Left colon (tissue), 2 donors: ENCODE measurements at regions not wholly inside any gene's neighbourhood (a gene's known extent, or its start where the extent isn't known, plus 50 kb on each side); places are given as distances from the start of the nearest gene placed in this dataset.
"Not testable (repeated sequence)": the region's sequence is repeated elsewhere in the genome, so short reads cannot be mapped to it uniquely, and the experiment has no call there.

Experiments
- ATAC-seq: fragments of 200-7000 bp; cut with Tn5 transposase; one replicate; pipeline ENCODE4 v1.9.1; 2020; ENCODE audit warnings: mild to moderate bottlenecking, moderate library complexity
- DNase-seq, 2 donors: peaks; one replicate each; pipeline ENCODE4 v3.0.0-alpha.2; 2020
- intact Hi-C, 2 donors: fragments of 100-400 bp; cut with DNase I in 1 of 2; cut with micrococcal nuclease in 1 of 2; formaldehyde crosslinking; loops; one replicate each; pipeline versions ENCODE4 v1.11.2 to v1.14.0; 2022; cut with DNase I, micrococcal nuclease
- donor health status: DM: no; HTN: no; CAD: no.
- donor health status: DM: yes; HTN: yes; CAD: no.

GRCh38 chr11:86172894-86173293, 71.7 kb upstream of the EED start:
- no peak for ATAC-seq
- DNase-seq, result no peak
- intact Hi-C loops, result no loop called here

DNA sequence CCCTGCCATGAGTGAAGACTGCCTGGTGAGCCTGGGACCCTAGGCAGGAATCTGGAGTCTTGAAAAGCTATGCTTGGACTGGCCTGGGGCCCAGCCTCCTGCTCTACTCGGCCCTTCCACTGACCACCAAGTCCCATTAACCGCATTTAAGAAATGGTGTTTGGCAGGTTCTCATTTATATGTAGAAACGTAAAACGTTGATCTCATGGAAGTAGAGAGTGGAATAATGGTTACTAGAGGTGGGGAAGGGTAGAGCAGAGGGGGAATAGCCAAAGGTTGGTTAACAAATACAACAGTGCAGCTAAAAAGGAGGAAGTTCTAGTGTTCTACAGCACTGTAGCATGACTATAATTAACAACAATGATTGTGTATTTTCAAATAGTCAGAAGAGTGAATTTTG, 72.9 kb upstream of the EED start:
- no peak for DNase-seq
- ATAC-seq, result no peak
- intact Hi-C loops, result no loop called here

GRCh38 chr11:86167499-86168164, 76.9 kb upstream of the EED start:
- intact Hi-C loops, result no loop called here
- ATAC-seq (no peak), DNase-seq (no peak)

DNA sequence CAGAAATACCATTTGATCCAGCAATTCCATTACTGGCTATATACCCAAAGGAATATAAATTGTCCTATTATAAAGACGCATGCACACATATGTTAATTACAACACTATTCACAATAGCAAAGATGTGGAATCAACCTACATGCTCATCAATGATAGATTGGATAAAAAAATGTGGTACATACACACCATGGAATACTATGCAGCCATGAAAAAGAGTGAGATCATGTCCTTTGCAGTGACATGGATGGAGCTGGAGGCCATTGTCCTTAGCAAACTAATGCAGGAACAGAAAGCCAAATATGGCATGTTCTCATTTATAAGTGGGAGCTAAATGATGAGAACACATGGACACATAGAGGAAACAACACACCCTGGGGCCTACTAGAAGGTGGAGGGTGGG, 78.3 kb upstream of the EED start:
- ATAC-seq, DNase-seq, intact Hi-C loops: not testable (repeated sequence)

DNA sequence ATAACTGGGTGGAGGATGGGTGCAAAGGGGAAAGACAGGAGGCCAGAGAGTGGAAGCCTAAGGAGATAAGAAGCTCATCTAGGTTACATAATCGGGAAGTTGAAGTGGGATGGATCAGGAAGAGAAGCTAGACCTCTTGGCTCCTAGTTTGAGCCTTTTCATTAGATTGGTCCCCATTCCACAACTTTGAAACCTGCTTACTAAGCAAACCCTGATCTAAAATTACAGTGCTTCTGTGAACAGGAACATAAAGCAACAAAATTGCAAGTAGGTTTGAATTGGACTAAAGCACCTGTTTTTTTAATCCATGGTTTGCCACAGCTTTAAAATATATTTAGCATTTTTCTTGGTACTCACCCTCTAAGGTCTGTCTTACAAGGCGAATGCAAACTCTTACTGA, 80.4 kb upstream of the EED start:
- no peak for DNase-seq
- ATAC-seq, result no peak
- intact Hi-C loops, result no loop called here

DNA sequence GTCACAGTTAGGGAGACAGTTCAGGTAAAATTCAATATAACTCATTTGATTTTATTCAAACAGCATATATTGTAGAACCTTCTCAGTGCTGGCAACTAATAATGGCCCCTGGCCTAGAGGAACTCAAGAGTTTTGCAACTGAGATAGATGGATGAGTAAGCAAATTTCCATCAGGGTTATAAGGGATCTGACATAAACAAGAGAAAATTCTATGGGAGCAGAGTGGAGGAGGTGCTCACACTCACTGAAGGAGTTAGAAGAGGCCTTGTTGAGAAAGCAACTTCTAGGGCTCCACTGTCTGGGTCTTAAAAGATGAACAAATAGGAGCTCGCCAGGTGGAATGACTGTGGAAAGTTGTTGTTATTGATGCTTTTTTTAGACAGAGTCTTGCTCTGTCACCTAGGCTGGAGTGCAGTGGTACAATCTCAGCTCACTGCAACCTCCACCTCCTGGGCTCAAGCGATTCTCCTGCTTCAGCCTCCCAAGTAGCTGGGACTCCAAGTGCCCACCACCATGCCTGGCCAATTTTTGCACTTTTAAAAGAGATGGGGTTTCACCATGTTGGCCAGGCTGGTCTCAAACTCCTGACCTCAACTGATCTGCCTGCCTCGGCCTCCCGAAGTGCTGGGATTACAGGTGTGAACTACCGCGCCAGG, 81.2 kb upstream of the EED start:
- ATAC-seq, intact Hi-C loops, DNase-seq: not testable (repeated sequence)

- DNase-seq (peak; percentile 28 to 65), ATAC-seq (peak; percentile 33)
- intact Hi-C loops, result no loop called here
Observed at GRCh38 chr11:86162239-86162638, 82.3 kb upstream of the EED start.

GRCh38 chr11:86161837-86162236, 82.7 kb upstream of the EED start:
- DNase-seq (no peak), ATAC-seq (no peak)
- intact Hi-C loops, result no loop called here

DNA sequence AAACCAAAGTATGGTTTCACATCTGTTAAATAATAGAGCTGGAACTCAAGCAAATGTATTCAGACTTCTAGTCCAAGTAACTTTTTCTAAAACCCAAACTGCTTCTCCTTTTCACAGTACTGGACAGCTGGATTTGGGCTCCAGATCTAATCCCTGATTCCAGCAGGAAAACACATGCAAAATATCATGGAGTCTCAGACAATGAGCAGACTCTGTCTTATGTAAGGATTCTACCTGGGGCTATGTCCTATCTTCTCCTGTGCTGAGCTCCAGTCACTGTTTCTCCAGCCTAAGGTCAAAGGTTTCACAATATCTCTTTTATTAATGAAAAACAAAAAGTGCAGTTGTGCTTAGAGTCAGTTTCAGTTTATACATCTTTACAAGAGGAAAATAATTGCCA, 83.2 kb upstream of the EED start:
- DNase-seq (no peak), ATAC-seq (no peak)
- intact Hi-C loops, result no loop called here

DNA sequence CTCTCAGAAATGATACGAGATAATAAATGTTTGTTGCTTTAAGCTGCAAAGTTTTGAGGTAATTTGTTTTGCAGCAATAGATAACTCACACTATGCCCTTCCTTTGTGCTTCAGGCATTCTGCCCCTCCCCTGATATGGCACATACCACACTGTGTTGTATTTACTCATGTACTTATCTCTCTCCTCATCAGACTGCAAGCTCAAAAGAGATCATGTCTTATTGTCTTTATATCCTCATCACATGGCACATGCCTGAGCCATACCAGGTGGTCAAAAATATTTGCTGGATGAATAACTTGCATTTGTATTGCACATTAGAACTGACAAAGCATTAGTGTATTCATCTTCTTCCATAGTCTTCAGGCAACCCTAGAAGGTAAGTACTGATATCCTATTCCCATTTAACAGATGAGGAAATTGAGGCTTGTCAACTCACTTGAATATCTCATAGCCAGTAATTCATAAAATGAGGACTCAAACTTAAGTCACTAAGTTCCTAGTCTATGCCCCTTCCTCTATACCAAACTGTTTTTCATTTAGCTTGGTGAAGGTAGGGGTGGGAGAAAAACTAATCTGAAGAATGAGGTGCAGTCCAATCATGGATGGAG, 83.9 kb upstream of the EED start:
- DNase-seq, result no peak
- intact Hi-C loops, result no loop called here
- peak; percentile 59 for ATAC-seq

GRCh38 chr11:86159581-86159891, 85.0 kb upstream of the EED start:
- no peak for DNase-seq
- no peak for ATAC-seq
- intact Hi-C loops, result no loop called here

DNA sequence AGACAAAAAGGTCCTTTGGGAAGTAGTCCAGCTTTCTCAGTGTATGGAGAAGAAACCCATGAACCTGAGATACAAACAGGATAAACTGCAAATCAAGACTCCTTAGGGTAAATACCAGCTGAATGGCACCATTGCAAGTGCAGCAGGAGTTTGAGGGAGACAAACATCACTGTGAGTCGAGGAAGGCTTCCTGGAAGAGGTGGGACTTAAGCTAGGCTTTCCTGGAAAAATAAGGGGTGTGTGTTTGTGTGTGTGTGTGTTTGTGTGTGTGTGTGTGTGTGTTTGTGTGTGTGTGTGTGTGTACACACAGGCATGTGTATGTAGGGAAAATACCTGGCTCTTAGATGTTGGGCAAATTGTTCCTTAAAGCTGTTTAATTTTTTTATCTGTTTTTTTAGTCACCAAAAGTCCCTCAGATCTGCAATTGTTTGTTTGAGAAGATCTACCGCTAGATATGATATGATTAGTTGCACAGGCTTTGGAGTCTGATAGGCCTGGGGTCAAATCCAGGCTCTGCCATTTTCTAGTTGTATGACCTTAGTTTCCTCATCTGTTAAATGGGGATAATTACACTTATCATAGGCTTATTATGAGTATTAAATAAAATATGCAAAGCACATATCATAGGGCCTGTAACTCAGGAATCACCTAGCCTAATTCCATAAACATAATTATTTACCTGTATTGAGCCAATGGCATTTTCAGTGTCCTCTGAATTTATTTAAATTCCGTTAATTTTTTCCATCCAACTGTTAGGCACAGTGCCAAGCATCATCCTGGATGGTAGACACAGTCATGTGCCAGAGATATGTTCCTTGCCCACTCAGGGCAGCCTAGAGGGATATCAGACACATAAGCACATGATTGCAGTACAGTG, 85.6 kb upstream of the EED start:
- DNase-seq (no peak), ATAC-seq (no peak)
- intact Hi-C loops, result no loop called here

GRCh38 chr11:86157797-86158378, 86.7 kb upstream of the EED start:
- intact Hi-C loops, result no loop called here
- DNase-seq (no peak), ATAC-seq (no peak)

DNA sequence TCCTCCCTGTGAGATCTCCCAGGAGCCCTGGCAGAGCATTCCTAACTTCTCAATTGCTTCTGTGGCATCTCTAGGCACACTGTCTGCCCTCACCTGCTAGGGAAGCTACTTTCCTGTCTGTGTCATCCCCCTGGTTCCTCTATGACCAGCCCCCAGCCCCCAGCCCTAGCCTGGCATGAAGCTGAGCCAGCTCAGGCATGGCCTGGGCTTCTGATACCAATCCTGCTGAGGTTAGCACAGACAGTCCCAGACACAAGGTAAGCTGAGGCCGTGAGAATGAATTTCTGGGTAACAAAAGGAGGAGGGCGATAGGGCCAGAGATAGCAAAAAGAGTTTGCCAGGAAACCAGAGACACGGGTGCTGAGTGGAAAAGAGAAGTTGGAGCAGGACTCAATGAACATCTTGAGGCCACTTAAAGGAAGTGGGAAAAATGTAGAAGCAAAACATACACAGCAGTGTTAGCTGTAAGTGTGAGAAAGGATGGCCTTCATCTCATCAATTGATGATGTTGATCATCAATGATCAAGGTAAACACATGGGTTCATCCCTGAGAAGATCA, 87.6 kb upstream of the PICALM start:
- DNase-seq (no peak), ATAC-seq (no peak)
- intact Hi-C loops, result no loop called here

GRCh38 chr11:86155200-86155844, 86.4 kb upstream of the PICALM start:
- no peak for DNase-seq
- intact Hi-C loops, result no loop called here
- ATAC-seq, result no peak

DNA sequence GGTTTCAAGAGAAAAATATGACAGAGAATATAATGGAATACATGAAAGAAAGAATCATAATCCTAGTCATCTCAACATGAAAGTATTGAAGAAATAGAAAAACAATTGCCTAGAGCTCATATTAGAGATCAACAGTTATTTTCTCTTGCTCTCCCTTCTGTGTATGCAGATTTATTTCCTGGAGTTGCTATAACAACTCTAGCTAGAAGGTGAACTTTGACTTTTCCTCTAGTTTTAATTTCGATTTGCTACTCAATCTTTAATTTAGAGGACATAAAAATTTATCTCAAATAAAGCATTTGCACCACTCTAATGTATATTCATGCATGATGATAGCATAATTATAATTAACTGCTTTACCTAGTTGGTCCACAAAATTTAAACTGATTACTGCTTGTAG, 84.6 kb upstream of the PICALM start:
- ATAC-seq (peak; percentile 63), DNase-seq (no peak)
- intact Hi-C loops, result no loop called here

DNA sequence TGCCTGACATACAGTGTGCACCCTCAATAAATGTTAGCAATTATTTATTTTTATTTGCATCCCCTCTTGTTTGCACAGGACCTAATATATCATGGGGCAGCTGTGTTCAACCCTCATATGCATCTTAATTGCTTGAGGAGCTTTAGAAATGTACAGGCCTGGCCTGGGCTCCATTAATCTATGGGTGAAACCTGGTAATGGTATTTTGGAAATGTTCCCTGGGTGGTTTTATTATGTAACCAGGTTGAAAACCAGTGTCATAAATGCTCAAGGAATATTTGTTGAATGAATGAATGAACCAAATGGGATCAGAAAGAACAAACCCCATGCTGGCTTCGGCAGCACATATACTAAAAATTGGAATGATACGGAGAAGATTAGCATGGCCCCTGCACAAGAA, 84.0 kb upstream of the PICALM start:
- DNase-seq, result no peak
- intact Hi-C loops, result no loop called here
- ATAC-seq, result no peak

DNA sequence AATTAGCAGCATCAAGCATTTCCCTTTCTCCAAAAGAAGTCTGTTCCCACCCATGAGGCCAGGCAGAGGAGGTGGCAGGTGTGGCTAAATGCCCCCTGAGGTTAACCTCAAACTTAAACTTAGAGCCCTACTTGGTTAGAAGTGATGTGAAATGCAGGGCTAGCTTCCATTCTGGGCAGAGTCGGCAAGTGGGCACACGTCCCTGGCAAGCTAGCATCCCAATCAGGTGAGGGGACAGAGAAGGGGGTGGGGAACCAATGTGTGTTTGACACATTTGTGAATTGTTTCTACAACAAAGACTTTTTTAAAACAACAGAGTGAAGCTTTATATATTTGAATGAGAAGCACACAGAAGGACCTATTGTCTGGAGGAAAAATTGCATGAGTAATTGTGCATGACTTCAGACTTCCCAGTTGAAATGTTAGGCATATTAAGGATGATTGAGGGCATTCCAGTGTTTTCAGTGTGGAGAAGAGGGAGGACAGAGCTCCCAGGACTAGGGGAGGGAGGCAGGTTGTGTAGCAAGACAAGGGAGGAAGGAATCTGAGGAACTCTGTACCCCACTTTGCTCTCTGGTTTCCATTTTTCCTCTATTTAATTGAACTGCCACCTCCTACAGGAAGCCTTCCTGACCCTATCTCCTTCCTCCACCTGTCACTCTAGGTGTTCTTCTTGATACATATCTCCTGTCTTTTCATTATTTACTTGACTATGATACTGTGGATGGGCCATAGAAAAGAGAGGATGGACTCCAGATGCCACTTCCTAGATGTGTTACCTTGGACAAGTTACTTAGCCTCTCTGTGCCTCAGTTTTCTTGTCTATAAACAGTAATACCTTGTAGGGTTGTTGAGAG, 83.3 kb upstream of the PICALM start:
- ATAC-seq (no peak), DNase-seq (no peak)
- intact Hi-C loops, result no loop called here
